DND-41 (cell line): ENCODE measurements at regions not wholly inside any gene's neighbourhood (a gene's known extent, or its start where the extent isn't known, plus 50 kb on each side); places are given as distances from the start of the nearest gene placed in this dataset.

Experiments
- EZH2 ChIP-seq: IDR thresholded peaks from 3 replicates; pipeline ENCODE4 v1.6.1; 2012; ENCODE audit warnings: borderline replicate concordance, low read depth, mild to moderate bottlenecking, moderate library complexity, low read length, inconsistent platforms; ENCODE audit not compliant: severe bottlenecking
- TF ChIP-seq, protein P1 (sequence below): IDR thresholded peaks from 2 replicates; pipeline ENCODE4 v1.5.1; 2012; ENCODE audit warnings: borderline replicate concordance, low read length, moderate library complexity, mild to moderate bottlenecking; ENCODE audit not compliant: poor library complexity, severe bottlenecking; ENCODE audit errors: extremely low read depth

DNA sequence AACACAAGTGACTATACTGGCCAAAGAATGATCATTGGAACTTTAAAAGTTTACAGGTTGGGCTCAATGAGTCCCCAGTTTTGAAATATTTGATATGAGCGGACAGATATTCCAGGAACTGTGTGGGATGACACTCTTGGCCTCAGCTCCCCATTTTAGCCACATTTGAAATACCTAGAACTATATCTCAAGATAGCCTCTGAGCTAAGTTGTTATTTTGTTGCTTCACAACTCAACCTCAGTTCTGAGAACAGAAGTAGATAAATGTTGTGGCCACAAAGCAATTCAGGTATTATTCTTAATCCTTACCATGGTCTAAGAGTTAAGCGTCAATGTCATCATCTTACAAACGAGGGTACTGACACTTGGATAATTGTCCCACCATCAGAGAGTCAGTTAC lies 172.2 kb upstream of the SETBP1 start:
- TF ChIP-seq, protein P1, sequence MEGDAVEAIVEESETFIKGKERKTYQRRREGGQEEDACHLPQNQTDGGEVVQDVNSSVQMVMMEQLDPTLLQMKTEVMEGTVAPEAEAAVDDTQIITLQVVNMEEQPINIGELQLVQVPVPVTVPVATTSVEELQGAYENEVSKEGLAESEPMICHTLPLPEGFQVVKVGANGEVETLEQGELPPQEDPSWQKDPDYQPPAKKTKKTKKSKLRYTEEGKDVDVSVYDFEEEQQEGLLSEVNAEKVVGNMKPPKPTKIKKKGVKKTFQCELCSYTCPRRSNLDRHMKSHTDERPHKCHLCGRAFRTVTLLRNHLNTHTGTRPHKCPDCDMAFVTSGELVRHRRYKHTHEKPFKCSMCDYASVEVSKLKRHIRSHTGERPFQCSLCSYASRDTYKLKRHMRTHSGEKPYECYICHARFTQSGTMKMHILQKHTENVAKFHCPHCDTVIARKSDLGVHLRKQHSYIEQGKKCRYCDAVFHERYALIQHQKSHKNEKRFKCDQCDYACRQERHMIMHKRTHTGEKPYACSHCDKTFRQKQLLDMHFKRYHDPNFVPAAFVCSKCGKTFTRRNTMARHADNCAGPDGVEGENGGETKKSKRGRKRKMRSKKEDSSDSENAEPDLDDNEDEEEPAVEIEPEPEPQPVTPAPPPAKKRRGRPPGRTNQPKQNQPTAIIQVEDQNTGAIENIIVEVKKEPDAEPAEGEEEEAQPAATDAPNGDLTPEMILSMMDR, result no peak
- TF ChIP-seq EZH2, result no peak
